ENCODE measurements at regions not wholly inside any gene's neighbourhood (a gene's known extent, or its start where the extent isn't known, plus 50 kb on each side); places are given as distances from the start of the nearest gene placed in this dataset.

- H3K9me3 ChIP-seq, result no peaks in the 10 kb centered on the region
- FAIRE-seq (no peak), DNase-seq (ENCODE audit: low read depth in 1 of 2, low spot score in 1 of 2) (no peak), ATAC-seq (no peak)
- WGBS (ENCODE audit: missing lambda C conversion rate), result 26% methylated on average over 4 of the region's 4 CpGs
- H3K4me1 ChIP-seq, result no peaks in the 10 kb centered on the region
- H3K4me3 ChIP-seq, result no peak overlapping the region
- H3K4me2 ChIP-seq, result no peak overlapping the region
- ChIA-PET POLR2A (no interaction called here), CTCF (interaction anchor here (0.5 to 26.6 kb wide), 4 partner anchors 11 to 915 kb away, joined by 4 to 416 read pairs (median 40); no protein-coding TSS in a partner anchor)
- no peak for TF ChIP-seq KDM1A (IDR thresholded peaks at IDR 0.05; ENCODE audit: low read depth)
- no peak for TF ChIP-seq EHMT2 (IDR thresholded peaks at IDR 0.05; ENCODE audit: low read depth)
- TF ChIP-seq MAFK (IDR thresholded peaks at IDR 0.05; ENCODE audit: partially characterized antibody), result no peak
- TF ChIP-seq MAZ (IDR thresholded peaks at IDR 0.05; ENCODE audit: borderline replicate concordance, low read depth, low read length), result no peak
- no peak for TF ChIP-seq JUNB (IDR thresholded peaks at IDR 0.05)
- TF ChIP-seq CBX8 (IDR thresholded peaks at IDR 0.05), result no peak
- no peak for TF ChIP-seq RARB (CRISPR knock-in tag; IDR thresholded peaks at IDR 0.05)
- no peak for TF ChIP-seq CBX2 (IDR thresholded peaks at IDR 0.05; ENCODE audit: borderline replicate concordance, low read depth)
- TF ChIP-seq E2F6 (IDR thresholded peaks at IDR 0.05; ENCODE audit: borderline replicate concordance, low read depth), result no peak
- no peak for TF ChIP-seq SREBF2 (IDR thresholded peaks at IDR 0.05)
- TF ChIP-seq HDAC2 (IDR thresholded peaks at IDR 0.05), result no peak
- TF ChIP-seq, protein P1, sequence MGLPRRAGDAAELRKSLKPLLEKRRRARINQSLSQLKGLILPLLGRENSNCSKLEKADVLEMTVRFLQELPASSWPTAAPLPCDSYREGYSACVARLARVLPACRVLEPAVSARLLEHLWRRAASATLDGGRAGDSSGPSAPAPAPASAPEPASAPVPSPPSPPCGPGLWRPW (IDR thresholded peaks at IDR 0.05), result no peak
- H3K27ac ChIP-seq, result no peak overlapping the region
Observed at GRCh38 chr11:32161293-32161692, 70.4 kb downstream of the RCN1 start.

DNA sequence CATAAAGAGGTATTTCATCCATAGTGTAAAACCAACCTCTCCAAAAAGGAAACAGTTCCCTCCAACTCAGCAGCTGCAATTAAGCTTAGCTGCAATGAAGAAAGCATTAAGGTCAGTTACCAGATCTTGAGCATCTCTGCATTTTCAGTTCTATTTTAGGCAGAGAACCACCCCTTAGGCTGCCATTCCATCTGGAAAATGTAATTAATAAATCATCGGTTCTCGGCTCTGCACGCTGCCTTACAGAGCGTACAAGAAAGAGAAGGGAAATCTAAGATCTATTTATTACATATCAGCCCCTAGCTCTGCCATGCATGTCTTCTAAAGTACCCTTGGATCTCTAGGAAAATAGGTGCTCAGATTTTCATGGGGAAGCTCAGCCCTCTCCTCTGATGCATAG is 71.5 kb downstream of the RCN1 start:
- Histone ChIP-seq H3K27ac (no peak overlapping the region), H3K4me1 (no peaks in the 10 kb centered on the region), H3K9me3 (no peaks in the 10 kb centered on the region), H3K4me2 (no peak overlapping the region), H3K4me3 (no peak overlapping the region)
- 57% methylated on average over 4 of the region's 4 CpGs for WGBS (ENCODE audit: missing lambda C conversion rate)
- POLR2A ChIA-PET, result no interaction called here
- no peak for ATAC-seq
- CTCF ChIA-PET, result interaction anchor here (0.8 to 26.6 kb wide), 5 partner anchors 12 to 135 kb away, joined by 3 to 416 read pairs (median 6); no protein-coding TSS in a partner anchor
- TF ChIP-seq, protein P2, sequence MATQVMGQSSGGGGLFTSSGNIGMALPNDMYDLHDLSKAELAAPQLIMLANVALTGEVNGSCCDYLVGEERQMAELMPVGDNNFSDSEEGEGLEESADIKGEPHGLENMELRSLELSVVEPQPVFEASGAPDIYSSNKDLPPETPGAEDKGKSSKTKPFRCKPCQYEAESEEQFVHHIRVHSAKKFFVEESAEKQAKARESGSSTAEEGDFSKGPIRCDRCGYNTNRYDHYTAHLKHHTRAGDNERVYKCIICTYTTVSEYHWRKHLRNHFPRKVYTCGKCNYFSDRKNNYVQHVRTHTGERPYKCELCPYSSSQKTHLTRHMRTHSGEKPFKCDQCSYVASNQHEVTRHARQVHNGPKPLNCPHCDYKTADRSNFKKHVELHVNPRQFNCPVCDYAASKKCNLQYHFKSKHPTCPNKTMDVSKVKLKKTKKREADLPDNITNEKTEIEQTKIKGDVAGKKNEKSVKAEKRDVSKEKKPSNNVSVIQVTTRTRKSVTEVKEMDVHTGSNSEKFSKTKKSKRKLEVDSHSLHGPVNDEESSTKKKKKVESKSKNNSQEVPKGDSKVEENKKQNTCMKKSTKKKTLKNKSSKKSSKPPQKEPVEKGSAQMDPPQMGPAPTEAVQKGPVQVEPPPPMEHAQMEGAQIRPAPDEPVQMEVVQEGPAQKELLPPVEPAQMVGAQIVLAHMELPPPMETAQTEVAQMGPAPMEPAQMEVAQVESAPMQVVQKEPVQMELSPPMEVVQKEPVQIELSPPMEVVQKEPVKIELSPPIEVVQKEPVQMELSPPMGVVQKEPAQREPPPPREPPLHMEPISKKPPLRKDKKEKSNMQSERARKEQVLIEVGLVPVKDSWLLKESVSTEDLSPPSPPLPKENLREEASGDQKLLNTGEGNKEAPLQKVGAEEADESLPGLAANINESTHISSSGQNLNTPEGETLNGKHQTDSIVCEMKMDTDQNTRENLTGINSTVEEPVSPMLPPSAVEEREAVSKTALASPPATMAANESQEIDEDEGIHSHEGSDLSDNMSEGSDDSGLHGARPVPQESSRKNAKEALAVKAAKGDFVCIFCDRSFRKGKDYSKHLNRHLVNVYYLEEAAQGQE (IDR thresholded peaks at IDR 0.05), result no peak
- TF ChIP-seq CTCF (IDR thresholded peaks at IDR 0.05), result no peak
- DNase-seq (ENCODE audit: low read depth in 1 of 2, low spot score in 1 of 2), result no peak
- FAIRE-seq, result no peak

- H3K9me3 ChIP-seq, result no peaks in the 10 kb centered on the region
- ATAC-seq (no peak), DNase-seq (ENCODE audit: low read depth in 1 of 2, low spot score in 1 of 2) (no peak), FAIRE-seq (no peak)
- ChIA-PET CTCF (interaction anchor here (1.1 to 26.6 kb wide), 4 partner anchors 12 to 135 kb away, joined by 3 to 416 read pairs (median 40); no protein-coding TSS in a partner anchor), POLR2A (no interaction called here)
- H3K4me1 ChIP-seq, result no peaks in the 10 kb centered on the region
- 5% methylated on average over 5 of the region's 5 CpGs for WGBS (ENCODE audit: missing lambda C conversion rate)
- TF ChIP-seq EP300 (IDR thresholded peaks at IDR 0.05) (no peak), BCL3 (IDR thresholded peaks at IDR 0.05) (no peak), RAD21 (conservative IDR thresholded peaks at IDR 0.05 in 1 of 2, IDR thresholded peaks at IDR 0.05 in 1 of 2) (no peak), RCOR1 (IDR thresholded peaks at IDR 0.05; ENCODE audit: low read depth, low read length) (no peak)
- no peak overlapping the region for H3K27ac ChIP-seq
- H3K4me3 ChIP-seq, result no peak overlapping the region
- H3K4me2 ChIP-seq, result no peak overlapping the region
Observed at GRCh38 chr11:32162906-32163305, 72.0 kb downstream of the RCN1 start.

All from A549 (cell line).